Pancreas (tissue), 10 donors: ENCODE measurements at regions not wholly inside any gene's neighbourhood (a gene's known extent, or its start where the extent isn't known, plus 50 kb on each side); places are given as distances from the start of the nearest gene placed in this dataset.

Experiments used
- ATAC-seq, 4 donors: fragments of 200-7000 bp; cut with Tn5 transposase; one replicate each; pipeline versions ENCODE4 v1.8.0 to v1.9.1; 2020; ENCODE audit warnings: mild to moderate bottlenecking in 4 of 4, moderate library complexity in 4 of 4
- DNase-seq, 6 donors: peaks; one replicate each; pipeline ENCODE4 v3.0.0-alpha.2; 2020
- FAIRE-seq: peaks from 2 replicates; lab custom pipeline; 2012; peaks lifted over from hg19 to GRCh38; lab: Jason Lieb, UNC
- H3K27ac ChIP-seq, 4 donors: fragments of 200-600 bp; sonication (generic); 1 replicate in 3 of 4; 2 replicates in 1 of 4; pipeline versions ENCODE4 v1.5.0 to v1.8.0; 2020
- H3K27me3 ChIP-seq, 4 donors: fragments of 200-600 bp; one replicate each; pipeline ENCODE4 v1.8.0; 2021
- H3K36me3 ChIP-seq, 3 donors: fragments of 200-600 bp; sonication (generic) in 1 of 3; one replicate each; pipeline versions ENCODE4 v1.5.0 to v1.8.0; 2020 to 2021
- H3K4me1 ChIP-seq, 3 donors: fragments of 200-600 bp; one replicate each; pipeline ENCODE4 v1.8.0; 2021
- H3K4me3 ChIP-seq, 4 donors: fragments of 200-600 bp; sonication (generic) in 2 of 4; one replicate each; pipeline versions ENCODE4 v1.5.0 to v1.8.0; 2020 to 2021
- H3K9me3 ChIP-seq, 4 donors: fragments of 200-600 bp; one replicate each; pipeline ENCODE4 v1.8.0; 2021
- whole genome bisulfite sequencing, 2 donors: extraction: QIAGEN DNeasy Blood & Tissue Kit; methylation state at CpG; one replicate each; pipeline ENCODE4 v1.1.7; 2013; 5-methylcytosine and 5-hydroxymethylcytosine counted together
- intact Hi-C, 3 donors: fragments of 100-400 bp; cut with DNase I; formaldehyde crosslinking; loops; one replicate each; pipeline versions ENCODE4 v1.11.1 to v1.14.2; 2022
- TF ChIP-seq, protein P1 (sequence below), 4 donors: fragments of 200-600 bp; sonication (generic) in 3 of 4; IDR thresholded peaks; one replicate each; pipeline versions ENCODE4 v1.5.0 to v1.8.0; 2021; ENCODE audit warnings: antibody characterized with exemption in 4 of 4
- donor health status: healthy with polysubstance abuse.
- donor health status: DM: no; HTN: no; CAD: no; lungs with moderate emphysema.
- donor health status: DM: no; HTN: no; CAD: no.
- donor health status: control.
- donor health status: control.
- donor health status: Bipolar disorder and iron deficiency.
- donor health status: DM: yes; HTN: yes; CAD: no.
- donor health status: DM: no; HTN: no; CAD: no.
- donor health status: DM: no; HTN: no; CAD: no.
- donor health status: DM: yes; HTN: yes; CAD: no.

DNA sequence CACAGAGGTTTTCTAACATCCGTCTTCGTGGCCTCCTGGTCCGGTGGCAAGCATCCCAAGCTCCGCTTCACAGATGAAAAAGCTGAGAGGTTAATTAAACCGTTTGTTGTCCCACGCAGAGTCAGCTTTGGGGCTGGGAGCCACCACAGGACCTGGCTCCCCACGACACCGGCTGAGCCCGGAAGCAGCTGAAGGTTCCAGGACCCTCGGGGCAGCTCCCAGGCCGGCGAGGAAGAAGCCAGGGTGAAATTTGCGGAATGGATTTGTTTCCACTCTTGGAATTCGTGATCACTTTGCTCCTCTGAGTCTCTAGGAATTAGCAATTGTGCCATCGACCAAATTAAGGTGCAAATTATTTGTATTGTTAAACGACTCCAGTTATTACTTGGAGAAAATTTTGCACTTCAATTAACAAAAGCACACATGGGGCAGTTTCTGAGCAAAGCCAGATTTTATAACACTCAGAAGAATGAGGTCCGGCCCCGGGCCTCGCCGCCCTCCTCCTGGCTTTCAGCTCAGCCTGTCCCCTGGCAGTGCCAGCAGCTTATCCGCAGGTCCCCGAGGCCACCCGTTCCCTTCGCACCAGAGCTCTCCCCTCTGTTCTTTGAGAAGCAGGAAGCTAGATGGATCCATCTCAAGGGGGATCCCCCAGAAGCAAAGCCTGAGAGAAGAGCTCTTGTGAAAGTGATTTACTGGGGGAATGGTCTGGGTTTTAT, 69.1 kb downstream of the SIK1 start:
- TF ChIP-seq, protein P1, sequence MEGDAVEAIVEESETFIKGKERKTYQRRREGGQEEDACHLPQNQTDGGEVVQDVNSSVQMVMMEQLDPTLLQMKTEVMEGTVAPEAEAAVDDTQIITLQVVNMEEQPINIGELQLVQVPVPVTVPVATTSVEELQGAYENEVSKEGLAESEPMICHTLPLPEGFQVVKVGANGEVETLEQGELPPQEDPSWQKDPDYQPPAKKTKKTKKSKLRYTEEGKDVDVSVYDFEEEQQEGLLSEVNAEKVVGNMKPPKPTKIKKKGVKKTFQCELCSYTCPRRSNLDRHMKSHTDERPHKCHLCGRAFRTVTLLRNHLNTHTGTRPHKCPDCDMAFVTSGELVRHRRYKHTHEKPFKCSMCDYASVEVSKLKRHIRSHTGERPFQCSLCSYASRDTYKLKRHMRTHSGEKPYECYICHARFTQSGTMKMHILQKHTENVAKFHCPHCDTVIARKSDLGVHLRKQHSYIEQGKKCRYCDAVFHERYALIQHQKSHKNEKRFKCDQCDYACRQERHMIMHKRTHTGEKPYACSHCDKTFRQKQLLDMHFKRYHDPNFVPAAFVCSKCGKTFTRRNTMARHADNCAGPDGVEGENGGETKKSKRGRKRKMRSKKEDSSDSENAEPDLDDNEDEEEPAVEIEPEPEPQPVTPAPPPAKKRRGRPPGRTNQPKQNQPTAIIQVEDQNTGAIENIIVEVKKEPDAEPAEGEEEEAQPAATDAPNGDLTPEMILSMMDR (IDR thresholded peaks at IDR 0.05), result no peak
- no peak overlapping the region for H3K4me3 ChIP-seq
- no peak overlapping the region for H3K27ac ChIP-seq
- H3K4me1 ChIP-seq, result no peaks in the 10 kb centered on the region
- intact Hi-C loops, result no loop called here
- peak in 1 of 6 donors; percentile 54 for DNase-seq
- 84 to 91% methylated on average over 24 of the region's 24 CpGs for whole genome bisulfite sequencing, 2 donors
- no peak for ATAC-seq
- no peaks in the 10 kb centered on the region for H3K27me3 ChIP-seq
- no peak for FAIRE-seq
- no peaks in the 10 kb centered on the region for H3K9me3 ChIP-seq
- no peaks in the 10 kb centered on the region for H3K36me3 ChIP-seq

DNA sequence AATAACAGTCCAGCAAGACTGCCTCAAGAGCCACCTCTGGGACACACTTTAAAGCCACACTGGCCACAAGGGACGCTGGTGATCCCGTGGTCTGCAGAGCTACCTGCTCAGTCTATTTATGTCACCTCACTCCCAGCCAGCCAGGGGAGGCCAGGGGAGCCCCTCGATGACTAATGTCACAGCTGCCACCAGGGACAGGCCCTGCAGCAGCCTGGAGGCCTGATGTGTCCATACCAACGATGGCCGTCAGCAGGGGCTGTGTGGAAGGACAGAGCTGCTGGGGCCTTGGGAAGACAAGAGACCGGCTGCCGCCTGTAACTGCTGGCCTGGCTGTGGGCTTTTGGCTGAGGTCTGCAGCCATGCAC, 71.0 kb downstream of the SIK1 start:
- Histone ChIP-seq H3K4me3 (no peak overlapping the region), H3K4me1 (no peaks in the 10 kb centered on the region), H3K36me3 (no peaks in the 10 kb centered on the region), H3K27ac (no peak overlapping the region), H3K9me3 (no peaks in the 10 kb centered on the region), H3K27me3 (no peaks in the 10 kb centered on the region)
- FAIRE-seq (no peak), ATAC-seq (peak in 2 of 4 donors; percentile 24 to 25), DNase-seq (peak in 1 of 6 donors; percentile 56)
- TF ChIP-seq, protein P1 (IDR thresholded peaks at IDR 0.05), result no peak
- WGBS, 2 donors, result 63 to 76% methylated on average over 7 of the region's 7 CpGs
- intact Hi-C loops, result no loop called here

DNA sequence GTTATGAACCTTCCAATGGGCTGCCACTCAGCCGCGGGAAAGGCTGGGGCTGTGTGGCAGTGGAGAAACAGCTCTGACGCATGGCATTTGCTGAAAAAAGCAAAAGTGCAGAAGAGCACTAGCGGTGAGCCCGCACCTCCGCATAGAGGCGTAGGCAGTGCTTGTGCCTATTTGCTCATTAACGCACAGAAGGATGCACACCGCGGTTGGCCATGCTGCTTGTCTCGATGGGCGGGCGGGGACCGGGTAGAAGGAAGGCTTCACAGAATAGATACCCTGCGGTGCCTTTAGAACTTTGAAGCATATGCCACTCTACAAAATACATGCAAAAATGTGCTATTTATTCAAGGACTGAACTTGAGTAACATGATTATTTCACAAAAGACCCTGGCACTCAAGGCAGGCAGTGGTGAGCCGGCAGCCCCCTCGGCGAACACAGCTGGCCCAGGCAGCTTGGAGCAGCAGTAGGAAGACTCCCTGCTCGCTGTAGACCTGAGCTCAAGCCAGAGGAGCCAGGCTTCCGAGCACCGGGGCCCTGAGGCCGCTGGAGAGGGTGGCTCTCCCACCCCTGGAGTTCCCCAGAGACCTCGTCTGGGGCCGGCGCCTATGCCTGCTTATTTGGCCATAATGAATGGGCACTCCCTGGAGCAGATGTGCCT, 71.5 kb downstream of the SIK1 start:
- TF ChIP-seq, protein P1 (IDR thresholded peaks at IDR 0.05), result no peak
- intact Hi-C loops, result no loop called here

DNA sequence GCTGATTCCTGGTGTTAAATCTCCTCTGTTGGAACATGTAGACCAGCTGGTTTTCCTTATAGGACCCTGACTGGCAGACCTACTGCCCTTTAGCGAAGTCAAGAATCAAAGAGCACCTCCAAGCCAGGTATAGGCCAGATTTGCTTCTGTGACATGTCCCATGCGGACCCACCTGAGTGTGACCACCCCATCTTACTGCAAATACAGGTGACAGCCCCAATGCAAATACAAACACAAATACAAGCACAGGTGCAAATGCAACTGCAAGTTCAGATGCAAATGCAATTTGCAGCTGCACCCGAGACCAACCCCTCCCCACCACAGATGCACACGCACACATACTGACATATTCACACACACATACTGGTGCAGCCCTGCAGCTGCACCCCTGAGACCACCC, 72.3 kb downstream of the SIK1 start:
- DNase-seq (no peak), FAIRE-seq (no peak), ATAC-seq (no peak)
- TF ChIP-seq, protein P1 (IDR thresholded peaks at IDR 0.05), result no peak
- 86 to 88% methylated on average over 4 of the region's 4 CpGs for WGBS, 2 donors
- H3K27ac ChIP-seq, result no peak overlapping the region
- no peaks in the 10 kb centered on the region for H3K9me3 ChIP-seq
- H3K4me3 ChIP-seq, result no peak overlapping the region
- no peaks in the 10 kb centered on the region for H3K4me1 ChIP-seq
- no peaks in the 10 kb centered on the region for H3K36me3 ChIP-seq
- no peaks in the 10 kb centered on the region for H3K27me3 ChIP-seq
- intact Hi-C loops, result no loop called here

More for the DNA sequence above, 71.5 kb downstream of the SIK1 start:
- H3K27me3 ChIP-seq, result no peaks in the 10 kb centered on the region
- no peak overlapping the region for H3K4me3 ChIP-seq
- no peak for FAIRE-seq
- peak in 2 of 4 donors; percentile 34 to 51 for ATAC-seq
- WGBS, 2 donors, result 80 to 85% methylated on average over 25 of the region's 25 CpGs
- no peaks in the 10 kb centered on the region for H3K36me3 ChIP-seq
- H3K4me1 ChIP-seq, result no peaks in the 10 kb centered on the region
- no peak overlapping the region for H3K27ac ChIP-seq
- no peaks in the 10 kb centered on the region for H3K9me3 ChIP-seq
- DNase-seq, result peak in 1 of 6 donors; percentile 25

DNA sequence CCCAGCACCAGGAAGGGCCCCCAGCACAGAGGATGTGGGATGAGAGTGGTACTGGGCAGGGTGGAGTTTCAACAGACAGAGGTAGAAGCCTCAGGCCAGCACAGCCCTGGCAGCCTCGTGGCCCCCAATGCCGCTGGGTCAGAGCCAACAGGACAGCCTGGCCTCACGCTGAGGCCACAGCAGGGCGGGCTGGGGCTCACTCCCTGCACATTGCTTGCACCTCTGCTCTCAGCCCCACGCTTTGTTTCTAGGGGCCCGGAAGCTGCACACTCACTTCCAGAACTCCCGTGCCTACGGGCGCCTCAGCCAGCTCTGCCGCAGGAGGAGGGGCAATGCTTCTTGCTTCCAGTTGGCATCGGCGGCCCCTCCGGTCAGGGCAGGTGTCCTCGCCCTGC, 72.9 kb downstream of the SIK1 start:
- TF ChIP-seq, protein P1 (IDR thresholded peaks at IDR 0.05), result no peak
- intact Hi-C loops, result no loop called here

More for the DNA sequence above, 72.9 kb downstream of the SIK1 start:
- Histone ChIP-seq H3K36me3 (no peaks in the 10 kb centered on the region), H3K27ac (no peak overlapping the region), H3K4me3 (no peak overlapping the region), H3K4me1 (no peaks in the 10 kb centered on the region), H3K27me3 (no peaks in the 10 kb centered on the region), H3K9me3 (no peaks in the 10 kb centered on the region)
- ATAC-seq (no peak), FAIRE-seq (no peak), DNase-seq (peak in 1 of 6 donors; percentile 59)
- WGBS, 2 donors, result 83 to 92% methylated on average over 14 of the region's 14 CpGs
